PC-9 (cell line): ENCODE measurements at regions not wholly inside any gene's neighbourhood (a gene's known extent, or its start where the extent isn't known, plus 50 kb on each side); places are given as distances from the start of the nearest gene placed in this dataset.

ENCODE experiments used
- EZH2 ChIP-seq: fragments of 200-600 bp; sonication (generic); IDR thresholded peaks from 2 replicates; pipeline ENCODE4 v1.8.0; 2017; ENCODE audit warnings: antibody characterized with exemption, low read depth
- TF ChIP-seq, protein P1 (sequence below): fragments of 200-600 bp; sonication (generic); conservative IDR thresholded peaks from 2 replicates; pipeline ENCODE4 v1.6.1; 2017; ENCODE audit warnings: mixed run types, antibody characterized with exemption, mild to moderate bottlenecking, moderate library complexity

- TF ChIP-seq, protein P1, sequence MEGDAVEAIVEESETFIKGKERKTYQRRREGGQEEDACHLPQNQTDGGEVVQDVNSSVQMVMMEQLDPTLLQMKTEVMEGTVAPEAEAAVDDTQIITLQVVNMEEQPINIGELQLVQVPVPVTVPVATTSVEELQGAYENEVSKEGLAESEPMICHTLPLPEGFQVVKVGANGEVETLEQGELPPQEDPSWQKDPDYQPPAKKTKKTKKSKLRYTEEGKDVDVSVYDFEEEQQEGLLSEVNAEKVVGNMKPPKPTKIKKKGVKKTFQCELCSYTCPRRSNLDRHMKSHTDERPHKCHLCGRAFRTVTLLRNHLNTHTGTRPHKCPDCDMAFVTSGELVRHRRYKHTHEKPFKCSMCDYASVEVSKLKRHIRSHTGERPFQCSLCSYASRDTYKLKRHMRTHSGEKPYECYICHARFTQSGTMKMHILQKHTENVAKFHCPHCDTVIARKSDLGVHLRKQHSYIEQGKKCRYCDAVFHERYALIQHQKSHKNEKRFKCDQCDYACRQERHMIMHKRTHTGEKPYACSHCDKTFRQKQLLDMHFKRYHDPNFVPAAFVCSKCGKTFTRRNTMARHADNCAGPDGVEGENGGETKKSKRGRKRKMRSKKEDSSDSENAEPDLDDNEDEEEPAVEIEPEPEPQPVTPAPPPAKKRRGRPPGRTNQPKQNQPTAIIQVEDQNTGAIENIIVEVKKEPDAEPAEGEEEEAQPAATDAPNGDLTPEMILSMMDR: no peak
- TF ChIP-seq EZH2: no peak
Measured at GRCh38 chr9:1701113-1701512, 314.0 kb upstream of the SMARCA2 start.
